Neutrophil (primary cell): ENCODE measurements at regions not wholly inside any gene's neighbourhood (a gene's known extent, or its start where the extent isn't known, plus 50 kb on each side); places are given as distances from the start of the nearest gene placed in this dataset.

Experiments
- H3K27ac ChIP-seq: fragments of 200-600 bp; sonication (generic); 2 replicates; pipeline ENCODE4 v1.5.1; 2016; ENCODE audit warnings: mild to moderate bottlenecking, moderate library complexity
- H3K27me3 ChIP-seq: fragments of 200-600 bp; sonication (generic); 2 replicates; pipeline ENCODE4 v1.6.0; 2016; ENCODE audit warnings: mild to moderate bottlenecking
- H3K36me3 ChIP-seq: fragments of 200-600 bp; sonication (generic); 2 replicates; pipeline ENCODE4 v1.5.1; 2017
- H3K4me1 ChIP-seq, 2 experiments: fragments of 200-600 bp in 1 of 2; sonication (generic) in 1 of 2; 1 replicate in 1 of 2; 2 replicates in 1 of 2; pipeline versions ENCODE4 v1.5.1 to v1.6.1; 2013 to 2016; ENCODE audit warnings: low read depth in 1 of 2, low read length in 1 of 2, mild to moderate bottlenecking in 1 of 2, moderate library complexity in 1 of 2; ENCODE audit not compliant: control insufficient read depth in 1 of 2, insufficient read depth in 1 of 2
- H3K4me3 ChIP-seq, 2 experiments: fragments of 200-600 bp in 1 of 2; sonication (generic) in 1 of 2; 1 replicate in 1 of 2; 2 replicates in 1 of 2; pipeline ENCODE4 v1.5.1; 2013 to 2016; ENCODE audit warnings: low read depth in 1 of 2, low read length in 1 of 2, mild to moderate bottlenecking in 1 of 2, moderate library complexity in 1 of 2
- H3K9me3 ChIP-seq: fragments of 200-600 bp; sonication (generic); 2 replicates; pipeline ENCODE4 v1.5.1; 2016
- TF ChIP-seq, protein P1 (sequence below): fragments of 200-600 bp; sonication (generic); IDR thresholded peaks from 2 replicates; pipeline ENCODE4 v1.5.1; 2016; ENCODE audit warnings: antibody characterized with exemption

DNA sequence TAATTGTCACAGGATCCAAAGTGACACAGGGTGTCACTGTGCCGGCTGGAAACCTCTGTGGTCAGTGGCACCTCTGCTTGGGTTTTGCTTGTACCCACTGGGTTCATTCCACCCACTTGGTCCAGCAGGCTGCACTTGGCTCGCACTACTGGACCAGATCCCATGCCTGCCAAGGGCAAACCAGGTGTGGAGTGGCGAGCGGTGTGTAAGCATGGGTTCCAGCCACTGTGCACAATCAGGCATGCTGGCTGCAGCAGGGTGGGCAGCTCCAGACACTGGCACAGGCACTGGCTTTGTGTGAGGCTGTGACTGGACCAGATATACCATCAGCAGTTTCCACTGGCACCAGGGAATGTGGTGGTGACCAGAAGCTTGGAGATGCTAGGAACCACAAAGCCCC lies 261.4 kb downstream of the KCNA4 start:
- Histone ChIP-seq H3K4me3 (no peak overlapping the region), H3K27ac (no peak overlapping the region), H3K9me3 (no peaks in the 10 kb centered on the region), H3K4me1 (no peaks in the 10 kb centered on the region), H3K36me3 (no peaks in the 10 kb centered on the region), H3K27me3 (no peaks in the 10 kb centered on the region)
- TF ChIP-seq, protein P1, sequence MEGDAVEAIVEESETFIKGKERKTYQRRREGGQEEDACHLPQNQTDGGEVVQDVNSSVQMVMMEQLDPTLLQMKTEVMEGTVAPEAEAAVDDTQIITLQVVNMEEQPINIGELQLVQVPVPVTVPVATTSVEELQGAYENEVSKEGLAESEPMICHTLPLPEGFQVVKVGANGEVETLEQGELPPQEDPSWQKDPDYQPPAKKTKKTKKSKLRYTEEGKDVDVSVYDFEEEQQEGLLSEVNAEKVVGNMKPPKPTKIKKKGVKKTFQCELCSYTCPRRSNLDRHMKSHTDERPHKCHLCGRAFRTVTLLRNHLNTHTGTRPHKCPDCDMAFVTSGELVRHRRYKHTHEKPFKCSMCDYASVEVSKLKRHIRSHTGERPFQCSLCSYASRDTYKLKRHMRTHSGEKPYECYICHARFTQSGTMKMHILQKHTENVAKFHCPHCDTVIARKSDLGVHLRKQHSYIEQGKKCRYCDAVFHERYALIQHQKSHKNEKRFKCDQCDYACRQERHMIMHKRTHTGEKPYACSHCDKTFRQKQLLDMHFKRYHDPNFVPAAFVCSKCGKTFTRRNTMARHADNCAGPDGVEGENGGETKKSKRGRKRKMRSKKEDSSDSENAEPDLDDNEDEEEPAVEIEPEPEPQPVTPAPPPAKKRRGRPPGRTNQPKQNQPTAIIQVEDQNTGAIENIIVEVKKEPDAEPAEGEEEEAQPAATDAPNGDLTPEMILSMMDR = no peak

DNA sequence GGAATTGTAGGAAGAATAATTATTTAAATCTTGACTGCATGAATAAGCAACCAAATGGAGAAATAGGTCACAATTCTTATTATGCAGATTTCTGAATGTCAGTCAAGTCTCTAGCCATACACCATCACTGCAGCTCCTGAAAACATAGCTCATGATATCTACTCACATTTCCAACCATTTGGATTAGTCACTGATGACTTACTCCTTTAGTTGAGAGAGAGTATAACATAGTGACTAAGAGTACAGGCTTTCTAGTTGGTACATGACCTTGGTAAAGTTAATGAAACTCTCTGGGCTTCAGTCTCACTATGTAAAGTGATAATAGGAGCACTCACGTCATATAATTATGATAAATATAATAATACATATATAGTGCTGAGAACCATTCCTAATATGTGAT lies 265.2 kb downstream of the KCNA4 start:
- H3K4me1 ChIP-seq = no peaks in the 10 kb centered on the region
- no peak overlapping the region for H3K4me3 ChIP-seq
- H3K27ac ChIP-seq = no peak overlapping the region
- TF ChIP-seq, protein P1 = no peak
- no peaks in the 10 kb centered on the region for H3K36me3 ChIP-seq
- H3K9me3 ChIP-seq = no peaks in the 10 kb centered on the region
- H3K27me3 ChIP-seq = no peaks in the 10 kb centered on the region

DNA sequence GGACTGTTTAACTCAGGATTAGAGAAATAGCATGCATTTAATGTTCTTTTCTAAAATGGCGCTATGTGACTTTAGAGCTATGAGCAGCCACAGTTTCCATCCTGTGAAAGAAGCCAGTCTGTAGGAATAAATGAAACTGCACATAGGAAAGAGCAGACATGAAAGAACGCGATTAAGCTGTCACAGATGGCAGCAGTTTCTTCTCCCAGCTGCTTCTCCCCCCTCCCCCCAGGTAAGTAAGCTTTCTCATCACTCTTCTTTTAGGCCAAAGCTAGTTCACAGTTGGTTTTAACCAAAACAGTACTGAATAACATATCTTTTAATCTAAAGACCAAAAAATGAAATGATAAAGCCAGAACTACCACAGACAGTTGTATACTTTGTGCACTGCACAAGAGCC lies 266.4 kb downstream of the KCNA4 start:
- Histone ChIP-seq H3K9me3 (no peaks in the 10 kb centered on the region), H3K27me3 (no peaks in the 10 kb centered on the region), H3K27ac (no peak overlapping the region), H3K36me3 (no peaks in the 10 kb centered on the region), H3K4me1 (no peaks in the 10 kb centered on the region), H3K4me3 (no peak overlapping the region)
- TF ChIP-seq, protein P1 = no peak

DNA sequence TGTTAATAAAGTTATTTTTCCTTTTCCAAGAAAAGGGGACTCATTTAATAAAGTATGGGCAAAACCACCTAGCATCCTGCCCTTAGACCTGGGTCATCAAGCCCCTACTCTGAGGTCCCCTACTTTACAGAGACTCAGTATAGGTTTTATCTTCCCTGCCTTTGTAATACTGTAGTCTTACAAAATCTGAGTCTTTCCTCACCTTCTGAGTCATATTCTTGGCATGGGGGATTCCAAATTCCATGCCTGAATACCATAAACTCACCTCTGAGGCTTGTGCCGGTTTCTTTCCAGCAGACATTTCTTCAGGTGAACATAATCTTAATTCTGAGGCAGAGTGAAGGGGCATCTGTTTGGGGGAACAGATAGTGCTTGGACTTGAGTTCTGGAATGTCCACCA lies 282.5 kb downstream of the KCNA4 start:
- H3K4me1 ChIP-seq = no peaks in the 10 kb centered on the region
- no peaks in the 10 kb centered on the region for H3K27me3 ChIP-seq
- H3K27ac ChIP-seq = no peak overlapping the region
- TF ChIP-seq, protein P1 = no peak
- no peaks in the 10 kb centered on the region for H3K36me3 ChIP-seq
- H3K4me3 ChIP-seq = no peak overlapping the region
- H3K9me3 ChIP-seq = no peaks in the 10 kb centered on the region

DNA sequence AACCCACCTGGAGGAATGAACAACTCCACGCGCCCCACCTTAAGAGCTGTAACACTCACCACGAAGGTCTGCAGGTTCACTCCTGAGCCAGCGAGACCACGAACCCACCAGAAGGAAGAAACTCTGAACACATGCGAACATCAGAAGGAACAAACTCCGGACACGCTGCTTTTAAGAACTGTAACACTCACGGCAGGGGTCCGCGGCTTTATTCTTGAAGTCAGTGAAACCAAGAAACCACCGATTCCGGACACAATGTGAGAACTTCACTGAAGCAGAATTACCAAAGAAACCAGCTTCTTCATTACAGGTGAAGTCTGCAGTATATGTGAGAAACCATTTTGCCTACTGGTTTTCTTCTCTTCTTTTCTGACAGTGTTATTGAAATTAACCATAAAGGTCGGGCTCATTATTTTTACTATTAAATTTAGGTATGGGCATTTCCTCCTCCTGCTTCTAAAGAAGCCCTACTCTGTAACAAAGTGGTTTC lies 303.0 kb downstream of the KCNA4 start:
- Histone ChIP-seq H3K4me3 (no peak overlapping the region), H3K9me3 (no peaks in the 10 kb centered on the region), H3K4me1 (no peaks in the 10 kb centered on the region), H3K36me3 (no peaks in the 10 kb centered on the region), H3K27me3 (no peaks in the 10 kb centered on the region), H3K27ac (no peak overlapping the region)
- TF ChIP-seq, protein P1 = no peak

DNA sequence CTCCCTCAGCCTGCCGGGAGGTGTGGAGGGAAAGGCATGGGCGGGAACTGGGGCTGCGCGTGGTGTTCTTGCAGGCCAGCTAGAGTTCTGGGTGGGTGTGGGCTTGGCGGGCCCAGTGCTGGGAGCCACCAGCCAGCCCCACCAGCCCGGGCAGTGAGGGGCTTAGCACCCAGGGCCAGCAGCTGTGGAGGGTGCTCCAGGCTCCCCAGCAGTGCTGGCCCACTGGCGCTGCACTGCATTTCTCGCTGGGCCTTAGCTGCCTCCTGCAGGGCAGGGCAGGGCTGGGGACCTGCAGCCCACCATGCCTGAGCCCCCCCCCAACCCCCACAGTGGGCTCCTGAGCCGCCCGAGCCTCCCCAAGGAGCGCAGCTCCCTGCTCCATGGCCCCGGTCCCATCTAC lies 304.2 kb downstream of the KCNA4 start:
- Histone ChIP-seq H3K4me1 (no peaks in the 10 kb centered on the region), H3K36me3 (no peaks in the 10 kb centered on the region), H3K27me3 (no peaks in the 10 kb centered on the region), H3K4me3 (no peak overlapping the region), H3K9me3 (no peaks in the 10 kb centered on the region), H3K27ac (no peak overlapping the region)
- TF ChIP-seq, protein P1 = no peak
